Activated CD4-positive, alpha-beta memory T cell treated with anti-CD3 and anti-CD28 coated beads, Interleukin-2, amount 10 ng/mL, durations not matched to agents 7 days and 5 days (primary cell): ENCODE measurements at regions not wholly inside any gene's neighbourhood (a gene's known extent, or its start where the extent isn't known, plus 50 kb on each side); places are given as distances from the start of the nearest gene placed in this dataset.
"Not testable (repeated sequence)": the region's sequence is repeated elsewhere in the genome, so short reads cannot be mapped to it uniquely, and the experiment has no call there.

Experiments used
- CTCF ChIA-PET: fragments of 350-600 bp; sonication (Branson Sonifier 250); formaldehyde crosslinking; loops from one replicate; lab custom pipeline; 2021; ENCODE audit warnings: antibody characterized with exemption, inconsistent platforms; lab: Charles Lee
- POLR2A ChIA-PET: fragments of 350-600 bp; sonication (Branson Sonifier 250); formaldehyde crosslinking; loops from one replicate; lab custom pipeline; 2021; ENCODE audit warnings: antibody characterized with exemption; lab: Charles Lee
- DNase-seq: peaks from one replicate; pipeline ENCODE4 v3.0.0-alpha.2; 2020
- H3K27ac Mint-ChIP-seq: one replicate; pipeline ENCODE4 v1.8.0; 2021; ENCODE audit warnings: mild to moderate bottlenecking, mixed read lengths
- H3K27me3 Mint-ChIP-seq: one replicate; pipeline ENCODE4 v1.8.0; 2021; ENCODE audit warnings: mixed read lengths
- H3K36me3 Mint-ChIP-seq: one replicate; pipeline ENCODE4 v1.8.0; 2021; ENCODE audit warnings: low read depth, mixed read lengths
- H3K4me1 Mint-ChIP-seq: one replicate; pipeline ENCODE4 v1.8.0; 2021; ENCODE audit warnings: mixed read lengths
- H3K4me3 Mint-ChIP-seq: one replicate; pipeline ENCODE4 v1.8.0; 2021; ENCODE audit warnings: mild to moderate bottlenecking, mixed read lengths
- H3K9me3 Mint-ChIP-seq: one replicate; pipeline ENCODE4 v1.8.0; 2021; ENCODE audit warnings: mixed read lengths

DNA sequence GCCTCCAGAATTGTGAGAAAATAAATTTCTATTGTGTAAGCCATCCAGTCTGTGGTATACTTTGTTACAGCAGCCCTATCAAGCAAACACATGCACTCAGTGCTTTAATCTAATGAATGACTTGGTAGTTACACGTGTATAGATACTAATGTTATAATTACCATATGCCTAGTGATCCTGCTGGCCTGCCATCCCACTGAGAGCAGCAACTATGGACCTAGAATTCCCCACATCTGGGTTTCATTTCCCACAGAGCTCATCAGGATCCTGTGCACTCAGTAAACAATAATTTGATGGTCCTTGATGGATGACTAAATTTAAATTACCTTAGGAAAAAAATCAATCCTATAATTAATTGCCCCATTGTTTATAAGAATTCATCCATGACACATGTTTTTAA is 86.5 kb upstream of the RGS1 start:
- Mint-ChIP-seq H3K27ac (no peak overlapping the region), H3K9me3 (peaks cover 2% of the 10 kb centered on the region), H3K27me3 (peaks cover 2% of the 10 kb centered on the region), H3K4me3 (no peak overlapping the region), H3K36me3 (no peaks in the 10 kb centered on the region), H3K4me1 (no peaks in the 10 kb centered on the region)
- POLR2A ChIA-PET, result no interaction called here
- CTCF ChIA-PET, result no interaction called here
- DNase-seq, result no peak

- Mint-ChIP-seq H3K27me3 (peaks cover 2% of the 10 kb centered on the region), H3K36me3 (no peaks in the 10 kb centered on the region), H3K4me3 (no peak overlapping the region), H3K27ac (no peak overlapping the region), H3K9me3 (no peaks in the 10 kb centered on the region), H3K4me1 (no peaks in the 10 kb centered on the region)
- ChIA-PET POLR2A (interaction anchor here (0.7 kb wide), 1 partner anchor 231 kb away, joined by 4 read pairs; no protein-coding TSS in a partner anchor), CTCF (no interaction called here)
- no peak for DNase-seq
Measured at GRCh38 chr1:192489748-192490147, 85.8 kb upstream of the RGS1 start.

- no peak for DNase-seq
- no peaks in the 10 kb centered on the region for H3K9me3 Mint-ChIP-seq
- no peaks in the 10 kb centered on the region for H3K27me3 Mint-ChIP-seq
- H3K27ac Mint-ChIP-seq, result no peak overlapping the region
- CTCF ChIA-PET, result interaction anchor here (1.3 to 1.9 kb wide), 2 partner anchors 15 to 19 kb away, joined by 3 to 5 read pairs; no protein-coding TSS in a partner anchor
- POLR2A ChIA-PET, result no interaction called here
- no peaks in the 10 kb centered on the region for H3K36me3 Mint-ChIP-seq
- no peak overlapping the region for H3K4me3 Mint-ChIP-seq
- no peaks in the 10 kb centered on the region for H3K4me1 Mint-ChIP-seq
Measured at GRCh38 chr1:192491804-192492554, 83.6 kb upstream of the RGS1 start.

GRCh38 chr1:192493584-192493983 is 82.0 kb upstream of the RGS1 start:
- Mint-ChIP-seq H3K36me3 (no peaks in the 10 kb centered on the region), H3K4me1 (no peaks in the 10 kb centered on the region), H3K27me3 (no peaks in the 10 kb centered on the region), H3K9me3 (peaks cover 2% of the 10 kb centered on the region), H3K4me3 (no peak overlapping the region), H3K27ac (no peak overlapping the region)
- DNase-seq, result no peak
- CTCF ChIA-PET, result interaction anchor here (2.2 kb wide), 1 partner anchor 19 kb away, joined by 8 read pairs; no protein-coding TSS in a partner anchor
- POLR2A ChIA-PET, result no interaction called here

- ChIA-PET POLR2A (no interaction called here), CTCF (interaction anchor here (1.0 kb wide), 1 partner anchor 525 kb away, joined by 3 read pairs; no protein-coding TSS in a partner anchor)
- DNase-seq, result no peak
- no peaks in the 10 kb centered on the region for H3K36me3 Mint-ChIP-seq
- H3K4me1 Mint-ChIP-seq, result no peaks in the 10 kb centered on the region
- no peak overlapping the region for H3K4me3 Mint-ChIP-seq
- H3K27me3 Mint-ChIP-seq, result no peaks in the 10 kb centered on the region
- no peak overlapping the region for H3K27ac Mint-ChIP-seq
- H3K9me3 Mint-ChIP-seq, result peaks cover 10% of the 10 kb centered on the region
Measured at GRCh38 chr1:192496369-192497056, 79.1 kb upstream of the RGS1 start.

GRCh38 chr1:192497214-192497794 is 78.3 kb upstream of the RGS1 start:
- Mint-ChIP-seq H3K4me1 (no peaks in the 10 kb centered on the region), H3K9me3 (peaks cover 10% of the 10 kb centered on the region), H3K36me3 (no peaks in the 10 kb centered on the region), H3K27ac (no peak overlapping the region), H3K4me3 (no peak overlapping the region), H3K27me3 (no peaks in the 10 kb centered on the region)
- no peak for DNase-seq
- CTCF ChIA-PET, result interaction anchor here (1.2 kb wide), 1 partner anchor 82 kb away, joined by 3 read pairs; no protein-coding TSS in a partner anchor
- POLR2A ChIA-PET, result no interaction called here

GRCh38 chr1:192498092-192498491 is 77.5 kb upstream of the RGS1 start:
- H3K36me3 Mint-ChIP-seq, H3K9me3 Mint-ChIP-seq, DNase-seq, H3K4me1 Mint-ChIP-seq, H3K27ac Mint-ChIP-seq, H3K27me3 Mint-ChIP-seq, H3K4me3 Mint-ChIP-seq, POLR2A ChIA-PET: not testable (repeated sequence)
- CTCF ChIA-PET, result interaction anchor here (0.9 to 1.2 kb wide), 2 partner anchors 21 to 81 kb away, joined by 3 read pairs; no protein-coding TSS in a partner anchor

- DNase-seq, H3K27ac Mint-ChIP-seq, H3K4me3 Mint-ChIP-seq, H3K9me3 Mint-ChIP-seq, H3K27me3 Mint-ChIP-seq, H3K36me3 Mint-ChIP-seq, H3K4me1 Mint-ChIP-seq, POLR2A ChIA-PET: not testable (repeated sequence)
- CTCF ChIA-PET, result interaction anchor here (0.9 kb wide), 1 partner anchor 22 kb away, joined by 3 read pairs; no protein-coding TSS in a partner anchor
Measured at GRCh38 chr1:192499061-192499581, 76.5 kb upstream of the RGS1 start.

DNA sequence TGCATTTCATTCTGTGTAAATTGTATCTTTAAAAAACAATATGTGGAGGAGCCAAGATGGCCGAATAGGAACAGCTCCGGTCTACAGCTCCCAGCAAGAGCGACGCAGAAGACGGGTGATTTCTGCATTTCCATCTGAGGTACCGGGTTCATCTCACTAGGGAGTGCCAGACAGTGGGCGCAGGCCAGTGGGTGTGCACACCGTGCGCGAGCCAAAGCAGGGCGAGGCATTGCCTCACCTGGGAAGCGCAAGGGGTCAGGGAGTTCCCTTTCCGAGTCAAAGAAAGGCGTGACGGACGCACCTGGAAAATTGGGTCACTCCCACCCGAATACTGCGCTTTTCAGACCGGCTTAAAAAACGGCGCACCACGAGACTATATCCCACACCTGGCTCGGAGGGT is 75.0 kb upstream of the RGS1 start:
- H3K9me3 Mint-ChIP-seq, H3K36me3 Mint-ChIP-seq, CTCF ChIA-PET, H3K27me3 Mint-ChIP-seq, H3K4me1 Mint-ChIP-seq, H3K27ac Mint-ChIP-seq, H3K4me3 Mint-ChIP-seq, POLR2A ChIA-PET, DNase-seq: not testable (repeated sequence)

DNA sequence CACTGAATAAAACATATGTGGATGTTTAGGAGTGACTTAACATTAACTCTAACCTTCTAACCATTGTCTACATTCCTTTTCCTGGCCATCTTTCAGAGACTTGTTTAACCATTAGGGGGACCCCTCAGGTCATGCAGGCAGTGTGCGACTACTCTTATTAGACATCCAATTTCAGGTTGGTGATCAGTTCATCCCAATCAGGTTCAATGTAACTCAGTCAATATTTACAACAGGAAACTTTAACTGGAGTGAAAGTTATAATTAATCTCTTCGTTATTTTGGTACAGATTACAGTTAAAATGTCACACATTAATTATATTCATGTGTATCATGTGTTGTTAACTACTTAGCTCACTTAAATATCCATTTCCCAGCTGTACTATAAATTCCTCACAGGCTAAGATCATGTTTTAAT is 68.8 kb upstream of the RGS1 start:
- Mint-ChIP-seq H3K36me3 (no peaks in the 10 kb centered on the region), H3K4me1 (peaks cover 2% of the 10 kb centered on the region), H3K4me3 (no peak overlapping the region), H3K27me3 (no peaks in the 10 kb centered on the region), H3K27ac (no peak overlapping the region), H3K9me3 (no peaks in the 10 kb centered on the region)
- CTCF ChIA-PET, result interaction anchor here (0.9 to 1.6 kb wide), 8 partner anchors 15 to 102 kb away, joined by 3 to 7 read pairs (median 4); no protein-coding TSS in a partner anchor
- DNase-seq, result peak; percentile 34
- POLR2A ChIA-PET, result interaction anchor here (0.7 kb wide), 1 partner anchor 9 kb away, joined by 4 read pairs; no protein-coding TSS in a partner anchor

GRCh38 chr1:192512426-192513162 is 63.0 kb upstream of the RGS1 start:
- Mint-ChIP-seq H3K4me1 (peaks cover 36% of the 10 kb centered on the region), H3K4me3 (no peak overlapping the region), H3K9me3 (no peaks in the 10 kb centered on the region), H3K27me3 (no peaks in the 10 kb centered on the region), H3K27ac (no peak overlapping the region), H3K36me3 (no peaks in the 10 kb centered on the region)
- POLR2A ChIA-PET, result interaction anchor here (0.7 kb wide), 1 partner anchor 19 kb away, joined by 3 read pairs; no protein-coding TSS in a partner anchor
- CTCF ChIA-PET, result interaction anchor here (1.3 kb wide), 1 partner anchor 33 kb away, joined by 3 read pairs; no protein-coding TSS in a partner anchor
- DNase-seq, result no peak

DNA sequence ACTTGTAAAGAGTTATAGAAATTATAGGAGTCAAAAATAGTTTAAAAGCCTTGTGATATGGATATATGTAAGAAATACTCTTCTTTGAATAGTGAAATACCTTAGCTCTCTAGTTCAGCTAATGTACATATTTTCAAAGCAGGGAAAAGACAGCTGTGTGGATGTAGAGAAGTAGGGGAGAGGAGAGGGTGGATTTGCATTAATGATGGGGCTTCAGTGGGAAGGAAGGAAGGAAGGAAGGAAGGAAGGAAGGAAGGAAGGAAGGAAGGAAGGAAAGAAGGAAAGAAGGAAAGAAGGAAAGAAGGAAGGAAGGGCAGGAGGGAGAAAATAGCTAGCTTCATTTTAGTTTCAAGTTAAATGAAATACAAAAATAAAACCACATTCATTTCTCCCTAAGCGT is 62.4 kb upstream of the RGS1 start:
- DNase-seq, result no peak
- H3K9me3 Mint-ChIP-seq, result no peaks in the 10 kb centered on the region
- H3K27ac Mint-ChIP-seq, result no peak overlapping the region

More for the DNA sequence above, 62.4 kb upstream of the RGS1 start:
- Mint-ChIP-seq H3K27me3 (no peaks in the 10 kb centered on the region), H3K36me3 (no peaks in the 10 kb centered on the region), H3K4me3 (no peak overlapping the region), H3K4me1 (peaks cover 38% of the 10 kb centered on the region)
- CTCF ChIA-PET, result interaction anchor here (1.3 kb wide), 1 partner anchor 32 kb away, joined by 3 read pairs; no protein-coding TSS in a partner anchor
- POLR2A ChIA-PET, result no interaction called here
